Testis (tissue), 2 donors: ENCODE measurements at regions not wholly inside any gene's neighbourhood (a gene's known extent, or its start where the extent isn't known, plus 50 kb on each side); places are given as distances from the start of the nearest gene placed in this dataset.

Source experiments
- CTCF ChIP-seq, 3 experiments: fragments of 450-650 bp in 2 of 3; fragments of 200-600 bp in 1 of 3; sonication (generic) in 1 of 3; IDR thresholded peaks; one replicate each; pipeline ENCODE4 v1.5.1; 2016 to 2019; ENCODE audit warnings: antibody characterized with exemption in 3 of 3, mild to moderate bottlenecking in 2 of 3, moderate library complexity in 1 of 3
- POLR2A ChIP-seq: fragments of 450-650 bp; IDR thresholded peaks from one replicate; pipeline ENCODE4 v1.6.1; 2017; ENCODE audit warnings: antibody characterized with exemption, mild to moderate bottlenecking, moderate library complexity

GRCh38 chr13:19252381-19252780 is 70.8 kb upstream of the TUBA3C start:
- TF ChIP-seq CTCF (IDR thresholded peaks at IDR 0.05) (no peak), POLR2A (no peak)
